ENCODE measurements at regions not wholly inside any gene's neighbourhood (a gene's known extent, or its start where the extent isn't known, plus 50 kb on each side); places are given as distances from the start of the nearest gene placed in this dataset.

GRCh38 chr18:1965016-1965415, 606.3 kb downstream of the METTL4 start:
- H3K27ac Mint-ChIP-seq, result no peak overlapping the region

DNA sequence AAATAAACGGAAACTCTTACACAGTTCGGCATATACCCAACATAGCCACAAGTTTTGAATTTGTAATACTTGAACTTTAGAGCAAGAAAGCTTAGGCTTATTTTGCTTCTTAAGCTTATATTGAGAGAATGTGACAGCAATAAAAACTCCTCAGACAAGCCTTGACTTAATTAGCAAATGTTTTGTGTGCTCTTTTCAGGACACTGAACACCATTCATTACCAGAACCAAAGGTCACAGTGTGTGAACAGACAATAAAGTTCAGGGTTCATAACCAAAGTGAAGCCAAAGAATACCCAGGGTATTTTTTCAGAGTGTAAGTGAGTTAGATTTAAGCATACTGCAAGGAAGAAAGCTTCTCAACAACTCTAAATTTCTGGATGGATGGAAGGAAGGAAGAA, 605.8 kb downstream of the METTL4 start:
- Mint-ChIP-seq H3K27me3 (ENCODE audit: low read depth) (no peaks in the 10 kb centered on the region), H3K9me3 (no peaks in the 10 kb centered on the region), H3K4me3 (no peak overlapping the region), H3K4me1 (ENCODE audit: low read depth) (no peaks in the 10 kb centered on the region), H3K36me3 (ENCODE audit: low read depth) (no peaks in the 10 kb centered on the region), H3K27ac (no peak overlapping the region)
- no peak for DNase-seq (ENCODE audit: low spot score)

More at GRCh38 chr18:1965016-1965415, 606.3 kb downstream of the METTL4 start:
- H3K4me1 Mint-ChIP-seq (ENCODE audit: low read depth), result no peaks in the 10 kb centered on the region
- DNase-seq (ENCODE audit: low spot score), result no peak
- H3K36me3 Mint-ChIP-seq (ENCODE audit: low read depth), result no peaks in the 10 kb centered on the region
- H3K9me3 Mint-ChIP-seq, result no peaks in the 10 kb centered on the region
- no peaks in the 10 kb centered on the region for H3K27me3 Mint-ChIP-seq (ENCODE audit: low read depth)
- H3K4me3 Mint-ChIP-seq, result no peak overlapping the region

DNA sequence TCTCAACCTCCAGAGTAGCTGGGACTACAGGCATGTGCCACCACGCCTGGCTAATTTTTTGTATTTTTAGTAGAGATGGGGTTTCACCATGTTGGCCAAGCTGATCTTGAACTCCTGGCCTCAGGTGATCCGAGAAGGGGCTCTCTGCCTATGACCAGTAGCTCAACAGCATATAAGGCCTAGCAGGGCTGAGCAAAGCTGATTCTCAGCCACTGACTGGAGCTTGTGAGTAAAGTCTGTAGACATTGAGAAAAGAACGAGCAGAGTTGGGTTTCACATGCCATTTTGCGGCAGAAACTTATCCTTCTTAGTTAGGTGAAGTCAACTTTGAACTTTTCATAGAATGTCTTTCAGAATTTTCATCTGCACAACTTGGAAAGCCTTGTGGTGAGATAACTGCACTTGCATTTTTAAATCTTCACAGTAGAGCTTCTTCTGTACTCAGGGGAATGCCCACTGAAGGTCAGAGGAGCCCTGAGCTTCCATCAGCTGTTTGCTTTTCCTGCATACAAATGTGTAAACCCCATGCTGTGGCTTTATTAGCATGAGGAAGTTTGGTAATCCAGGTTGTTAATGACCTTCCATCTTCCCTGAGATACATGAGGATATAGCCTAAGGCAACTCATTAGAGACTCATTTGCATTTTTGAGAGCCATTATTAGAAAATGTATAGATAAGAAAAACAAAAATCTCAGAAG, 602.4 kb downstream of the METTL4 start:
- Mint-ChIP-seq H3K4me1 (ENCODE audit: low read depth) (no peaks in the 10 kb centered on the region), H3K36me3 (ENCODE audit: low read depth) (no peaks in the 10 kb centered on the region), H3K27ac (no peak overlapping the region), H3K27me3 (ENCODE audit: low read depth) (no peaks in the 10 kb centered on the region), H3K9me3 (no peaks in the 10 kb centered on the region), H3K4me3 (no peak overlapping the region)
- DNase-seq (ENCODE audit: low spot score), result no peak

- Mint-ChIP-seq H3K27ac (no peak overlapping the region), H3K9me3 (no peaks in the 10 kb centered on the region), H3K36me3 (ENCODE audit: low read depth) (no peaks in the 10 kb centered on the region), H3K4me3 (no peak overlapping the region), H3K27me3 (ENCODE audit: low read depth) (no peaks in the 10 kb centered on the region), H3K4me1 (ENCODE audit: low read depth) (no peaks in the 10 kb centered on the region)
- no peak for DNase-seq (ENCODE audit: low spot score)
Observed at GRCh38 chr18:1976484-1976883, 594.8 kb downstream of the METTL4 start.

GRCh38 chr18:1982056-1982455, 589.2 kb downstream of the METTL4 start:
- Mint-ChIP-seq H3K4me1 (ENCODE audit: low read depth) (no peaks in the 10 kb centered on the region), H3K27me3 (ENCODE audit: low read depth) (no peaks in the 10 kb centered on the region), H3K4me3 (no peak overlapping the region), H3K27ac (no peak overlapping the region), H3K9me3 (no peaks in the 10 kb centered on the region), H3K36me3 (ENCODE audit: low read depth) (no peaks in the 10 kb centered on the region)
- no peak for DNase-seq (ENCODE audit: low spot score)

DNA sequence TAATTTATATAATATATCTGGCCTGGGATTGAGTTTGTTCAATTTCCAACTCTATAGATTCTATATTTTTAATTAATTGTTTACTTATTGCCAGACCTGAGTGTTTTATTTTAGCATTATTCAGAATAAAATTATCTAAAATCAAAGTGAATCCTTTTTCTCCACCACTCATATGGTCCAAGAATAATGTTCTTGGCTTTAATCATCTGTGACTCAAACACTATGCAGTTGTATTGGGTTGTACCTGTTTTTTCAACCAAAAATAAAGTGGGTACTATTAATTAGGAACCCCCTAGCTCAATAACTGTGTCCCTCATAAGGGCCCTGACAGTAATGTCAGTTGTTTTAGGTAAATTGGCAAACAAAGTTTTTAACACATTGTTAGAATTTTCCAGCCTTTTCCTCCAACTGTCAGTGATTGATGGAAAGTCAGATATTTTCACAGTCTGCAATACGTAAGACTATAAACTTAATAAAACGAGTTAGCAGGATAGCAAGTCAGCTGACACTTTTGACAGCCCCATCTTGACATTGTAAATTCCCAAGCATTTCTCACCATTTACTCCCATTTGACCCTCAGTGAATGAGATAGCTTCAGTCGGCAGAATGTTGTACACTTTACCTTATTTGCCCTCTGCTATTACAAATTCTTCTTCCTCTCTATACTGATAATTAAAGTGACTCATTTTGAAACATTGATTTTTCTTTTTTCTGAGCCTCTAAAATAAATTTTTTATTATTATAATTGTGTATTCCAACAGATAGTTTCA, 587.4 kb downstream of the METTL4 start:
- Mint-ChIP-seq H3K4me1 (ENCODE audit: low read depth) (no peaks in the 10 kb centered on the region), H3K4me3 (no peak overlapping the region), H3K27ac (no peak overlapping the region), H3K36me3 (ENCODE audit: low read depth) (no peaks in the 10 kb centered on the region), H3K9me3 (no peaks in the 10 kb centered on the region), H3K27me3 (ENCODE audit: low read depth) (no peaks in the 10 kb centered on the region)
- no peak for DNase-seq (ENCODE audit: low spot score)

DNA sequence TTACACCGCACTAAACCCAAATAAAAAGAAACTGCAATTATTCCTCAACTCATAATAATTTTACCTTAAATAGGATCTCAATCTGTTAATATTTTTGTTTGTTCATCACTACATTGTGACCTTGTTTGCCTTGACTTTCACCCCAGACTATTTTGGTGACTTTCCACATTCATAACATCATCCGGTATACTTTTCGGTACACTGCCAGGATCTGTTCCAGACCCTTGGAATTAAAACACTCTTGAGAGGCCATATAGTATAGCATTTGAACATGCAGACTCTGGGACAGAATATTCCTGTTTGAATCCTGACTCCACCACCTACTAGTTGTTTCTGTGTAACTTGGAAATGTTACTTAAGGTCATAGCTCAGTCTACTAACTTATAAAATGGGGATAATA, 577.4 kb downstream of the METTL4 start:
- Mint-ChIP-seq H3K36me3 (ENCODE audit: low read depth) (no peaks in the 10 kb centered on the region), H3K4me1 (ENCODE audit: low read depth) (no peaks in the 10 kb centered on the region)

GRCh38 chr18:1994471-1994870, 576.8 kb downstream of the METTL4 start:
- H3K36me3 Mint-ChIP-seq (ENCODE audit: low read depth), result no peaks in the 10 kb centered on the region
- no peaks in the 10 kb centered on the region for H3K9me3 Mint-ChIP-seq
- DNase-seq (ENCODE audit: low spot score), result no peak
- no peak overlapping the region for H3K4me3 Mint-ChIP-seq
- H3K27me3 Mint-ChIP-seq (ENCODE audit: low read depth), result no peaks in the 10 kb centered on the region
- no peak overlapping the region for H3K27ac Mint-ChIP-seq
- H3K4me1 Mint-ChIP-seq (ENCODE audit: low read depth), result no peaks in the 10 kb centered on the region

More for the DNA sequence above, 577.4 kb downstream of the METTL4 start:
- Mint-ChIP-seq H3K4me3 (no peak overlapping the region), H3K27ac (no peak overlapping the region), H3K9me3 (no peaks in the 10 kb centered on the region), H3K27me3 (ENCODE audit: low read depth) (no peaks in the 10 kb centered on the region)
- DNase-seq (ENCODE audit: low spot score), result no peak

DNA sequence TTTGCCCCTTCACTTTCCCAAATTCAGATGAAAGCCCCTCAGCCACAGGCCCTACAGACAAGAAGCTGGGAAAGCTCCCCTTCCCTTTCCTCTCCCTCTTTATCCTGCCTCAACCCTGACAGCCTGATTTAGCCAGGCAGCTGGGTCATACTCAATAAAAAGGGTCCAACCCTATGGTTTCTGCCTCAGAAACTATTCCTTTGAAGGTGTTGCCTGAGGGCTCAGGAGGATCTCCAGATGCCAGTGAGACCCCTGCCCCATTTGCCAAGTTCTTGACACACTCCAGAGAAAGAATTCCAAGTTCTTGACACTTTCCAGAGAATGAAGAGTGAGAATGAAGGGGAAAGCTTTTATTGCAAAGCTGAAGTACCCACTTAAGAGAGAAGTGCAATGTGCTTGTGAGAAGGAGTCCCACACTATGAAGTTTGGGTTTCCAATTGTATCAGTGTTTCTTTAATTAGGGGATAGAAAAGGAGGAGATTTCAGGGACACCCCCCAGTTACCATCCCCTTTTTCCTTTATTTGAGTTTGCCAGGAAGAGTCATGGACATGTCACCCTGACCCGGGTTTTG, 576.2 kb downstream of the METTL4 start:
- no peak overlapping the region for H3K27ac Mint-ChIP-seq
- no peaks in the 10 kb centered on the region for H3K36me3 Mint-ChIP-seq (ENCODE audit: low read depth)
- no peaks in the 10 kb centered on the region for H3K4me1 Mint-ChIP-seq (ENCODE audit: low read depth)
- no peaks in the 10 kb centered on the region for H3K27me3 Mint-ChIP-seq (ENCODE audit: low read depth)
- no peaks in the 10 kb centered on the region for H3K9me3 Mint-ChIP-seq
- no peak overlapping the region for H3K4me3 Mint-ChIP-seq
- DNase-seq (ENCODE audit: low spot score), result no peak

DNA sequence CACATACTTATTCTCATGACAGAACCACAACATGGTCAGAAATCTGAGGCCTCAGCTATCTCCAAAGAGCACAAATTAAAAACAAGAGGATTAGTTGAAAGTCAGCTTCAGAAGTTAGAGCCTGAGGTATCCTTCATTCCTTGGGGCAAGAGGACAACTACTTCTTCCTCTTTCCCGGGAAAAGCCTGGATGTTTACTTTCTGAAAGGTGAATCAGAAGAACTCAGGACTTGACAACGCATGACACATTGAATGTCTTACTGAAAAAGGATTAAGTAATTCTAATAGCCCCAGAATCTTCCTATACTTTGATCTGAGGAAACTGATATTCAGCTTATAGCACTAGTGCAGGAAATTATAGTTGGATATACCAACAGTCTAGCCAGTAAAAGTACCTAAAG, 573.2 kb downstream of the METTL4 start:
- H3K27me3 Mint-ChIP-seq (ENCODE audit: low read depth), result no peaks in the 10 kb centered on the region
- H3K4me1 Mint-ChIP-seq (ENCODE audit: low read depth), result no peaks in the 10 kb centered on the region
- H3K27ac Mint-ChIP-seq, result no peak overlapping the region

DNA sequence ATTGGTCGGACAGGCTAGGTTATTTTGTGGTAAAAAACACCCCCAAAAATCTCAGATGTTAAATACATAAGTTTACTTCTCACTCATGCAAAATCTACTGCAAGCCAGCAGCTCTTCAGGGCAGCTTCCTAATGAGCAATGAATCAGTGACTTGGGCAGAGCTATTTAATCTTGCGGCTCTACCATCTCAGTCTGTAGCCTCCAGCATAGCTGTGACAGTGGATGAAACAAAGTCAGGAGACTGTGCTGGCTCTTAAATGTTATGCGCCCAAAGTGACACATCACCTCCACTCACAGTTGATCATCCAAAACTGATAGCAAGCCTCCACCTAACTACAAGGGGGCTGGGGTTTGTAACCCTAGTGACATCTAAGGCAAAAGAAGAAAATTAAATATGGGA, 571.9 kb downstream of the METTL4 start:
- H3K4me3 Mint-ChIP-seq, result no peak overlapping the region

More for the DNA sequence above, 573.2 kb downstream of the METTL4 start:
- Mint-ChIP-seq H3K36me3 (ENCODE audit: low read depth) (no peaks in the 10 kb centered on the region), H3K4me3 (no peak overlapping the region), H3K9me3 (no peaks in the 10 kb centered on the region)
- no peak for DNase-seq (ENCODE audit: low spot score)

DNA sequence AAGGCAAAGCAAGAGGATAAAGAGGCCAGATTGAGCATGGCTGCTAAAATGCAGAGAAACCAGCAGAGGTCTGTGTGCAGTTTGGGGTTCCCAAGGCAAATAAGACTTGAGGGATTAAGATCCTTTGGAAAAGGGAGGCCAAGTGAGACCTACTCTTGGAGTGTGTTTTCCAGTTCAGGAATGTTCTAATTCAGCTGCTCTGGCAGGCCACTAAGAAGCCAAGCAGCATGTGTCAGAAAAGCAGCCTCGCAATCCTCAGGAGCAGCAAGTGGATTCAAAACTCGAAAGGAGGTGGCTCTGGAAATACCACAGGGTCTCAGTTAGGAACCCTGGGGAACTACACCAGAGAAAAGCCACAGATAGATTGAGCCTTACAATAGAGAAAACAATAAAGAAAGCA, 569.2 kb downstream of the METTL4 start:
- H3K27ac Mint-ChIP-seq, result no peak overlapping the region
- no peak overlapping the region for H3K4me3 Mint-ChIP-seq
- no peaks in the 10 kb centered on the region for H3K27me3 Mint-ChIP-seq (ENCODE audit: low read depth)
- no peaks in the 10 kb centered on the region for H3K4me1 Mint-ChIP-seq (ENCODE audit: low read depth)
- no peaks in the 10 kb centered on the region for H3K36me3 Mint-ChIP-seq (ENCODE audit: low read depth)
- no peaks in the 10 kb centered on the region for H3K9me3 Mint-ChIP-seq
- no peak for DNase-seq (ENCODE audit: low spot score)

More for the DNA sequence above, 571.9 kb downstream of the METTL4 start:
- Mint-ChIP-seq H3K4me1 (ENCODE audit: low read depth) (no peaks in the 10 kb centered on the region), H3K9me3 (no peaks in the 10 kb centered on the region), H3K36me3 (ENCODE audit: low read depth) (no peaks in the 10 kb centered on the region), H3K27ac (no peak overlapping the region), H3K27me3 (ENCODE audit: low read depth) (no peaks in the 10 kb centered on the region)
- no peak for DNase-seq (ENCODE audit: low spot score)

DNA sequence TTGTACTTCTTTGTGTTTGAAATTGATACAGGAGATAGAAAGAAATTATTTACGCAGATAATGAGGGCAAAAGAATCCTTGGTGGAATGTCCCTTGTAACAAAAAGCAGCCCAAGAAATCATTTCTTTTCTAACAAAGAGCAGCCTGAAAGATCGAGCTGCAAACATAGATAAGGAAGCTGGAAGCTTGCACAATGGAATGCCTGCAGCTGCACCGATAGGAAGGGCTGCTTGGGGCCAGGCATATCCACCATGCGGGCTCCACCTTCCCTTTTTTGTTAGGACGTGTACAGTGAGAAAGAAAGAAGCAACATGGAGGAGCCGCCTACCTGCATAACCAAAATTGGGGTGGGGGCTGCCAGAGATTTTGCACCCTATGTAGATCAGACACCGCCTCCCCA, 568.7 kb downstream of the METTL4 start:
- Mint-ChIP-seq H3K9me3 (no peaks in the 10 kb centered on the region), H3K4me1 (ENCODE audit: low read depth) (no peaks in the 10 kb centered on the region), H3K27me3 (ENCODE audit: low read depth) (no peaks in the 10 kb centered on the region), H3K36me3 (ENCODE audit: low read depth) (no peaks in the 10 kb centered on the region), H3K27ac (no peak overlapping the region), H3K4me3 (no peak overlapping the region)
- no peak for DNase-seq (ENCODE audit: low spot score)

- Mint-ChIP-seq H3K27ac (no peak overlapping the region), H3K36me3 (ENCODE audit: low read depth) (no peaks in the 10 kb centered on the region), H3K27me3 (ENCODE audit: low read depth) (no peaks in the 10 kb centered on the region), H3K9me3 (no peaks in the 10 kb centered on the region), H3K4me1 (ENCODE audit: low read depth) (no peaks in the 10 kb centered on the region), H3K4me3 (no peak overlapping the region)
- no peak for DNase-seq (ENCODE audit: low spot score)
Observed at GRCh38 chr18:2009942-2010697, 561.2 kb downstream of the METTL4 start.
